T-helper 1 cell treated with Interleukin-12 subunit alpha and Interleukin-12 subunit beta and Interleukin-4 antibody, amounts not matched to agents 30 ng/mL and 1 ng/mL, for 36 hours (primary cell): ENCODE measurements at regions not wholly inside any gene's neighbourhood (a gene's known extent, or its start where the extent isn't known, plus 50 kb on each side); places are given as distances from the start of the nearest gene placed in this dataset.
"Not testable (repeated sequence)": the region's sequence is repeated elsewhere in the genome, so short reads cannot be mapped to it uniquely, and the experiment has no call there.

Experiments
- intact Hi-C: fragments of 100-400 bp; cut with micrococcal nuclease; formaldehyde crosslinking; loops from one replicate; pipeline ENCODE4 v1.15.1; 2024

- intact Hi-C loops, result no loop called here
Measured at GRCh38 chr5:110869927-110870326, 131.1 kb downstream of the SLC25A46 start.

GRCh38 chr5:110872200-110872599, 133.4 kb downstream of the SLC25A46 start:
- intact Hi-C loops, result no loop called here

GRCh38 chr5:110872963-110873362, 134.2 kb downstream of the SLC25A46 start:
- intact Hi-C loops, result no loop called here

GRCh38 chr5:110873773-110874437, 135.1 kb downstream of the SLC25A46 start:
- intact Hi-C loops, result no loop called here

DNA sequence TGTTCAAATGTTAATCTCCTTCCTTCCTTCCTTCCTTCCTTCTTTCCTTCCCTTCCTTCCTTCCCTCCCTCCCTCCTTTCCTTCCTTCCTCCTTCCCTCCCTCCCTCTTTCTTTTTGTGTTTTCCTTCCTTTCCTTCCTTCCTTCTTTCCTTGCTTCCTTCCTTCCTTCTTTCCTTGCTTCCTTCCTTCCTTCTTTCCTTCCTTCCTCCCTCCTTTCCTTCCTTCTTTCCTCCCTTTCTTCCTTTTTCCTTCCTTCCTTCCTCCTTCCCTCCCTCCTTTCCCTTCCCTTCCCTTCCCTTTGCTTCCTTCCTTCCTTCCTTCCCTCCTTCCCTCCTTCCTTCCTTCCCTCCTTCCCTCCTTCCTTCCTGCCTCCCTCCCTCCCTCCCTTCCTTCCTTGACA, 136.3 kb downstream of the SLC25A46 start:
- intact Hi-C loops, result not testable (repeated sequence)

DNA sequence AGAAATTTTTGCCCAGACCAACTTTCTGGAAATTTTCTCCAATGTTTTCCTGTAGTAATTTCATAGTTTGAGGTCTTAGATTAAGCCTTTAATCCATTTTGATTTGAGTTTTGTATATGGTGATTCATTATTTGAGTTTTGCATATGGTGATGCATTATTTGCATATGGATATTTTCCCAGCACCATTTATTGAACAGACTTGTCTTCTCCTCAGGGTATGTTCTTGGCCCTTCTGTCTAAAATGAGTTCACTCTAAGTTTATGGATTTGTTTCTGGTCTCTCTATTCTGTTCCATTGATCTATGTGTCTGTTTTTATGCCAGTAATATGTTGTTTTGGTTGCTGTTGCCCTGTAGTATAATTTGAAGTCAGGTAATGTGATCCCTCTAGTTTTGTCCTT, 139.3 kb downstream of the SLC25A46 start:
- intact Hi-C loops, result no loop called here

DNA sequence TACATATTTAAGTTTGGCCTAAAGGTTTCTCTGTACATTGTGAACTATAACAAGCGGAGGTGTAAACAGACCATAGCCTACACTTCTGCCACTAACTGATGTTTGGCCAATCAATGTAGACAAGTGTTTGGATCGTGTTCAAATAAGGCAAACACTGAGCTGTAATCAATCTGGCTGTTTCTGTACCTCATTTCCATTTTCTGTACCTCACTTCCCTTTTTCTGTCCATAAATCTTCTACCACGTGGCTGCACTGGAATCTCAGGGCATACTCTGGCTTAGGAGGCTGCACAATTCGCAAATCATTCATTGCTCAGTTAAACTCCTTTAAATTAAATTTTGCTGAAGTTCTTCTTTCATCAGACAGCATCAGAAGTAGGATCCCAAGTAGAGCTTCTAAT, 140.9 kb downstream of the SLC25A46 start:
- intact Hi-C loops, result no loop called here

- intact Hi-C loops, result no loop called here
Measured at GRCh38 chr5:110880413-110880812, 141.6 kb downstream of the SLC25A46 start.

- intact Hi-C loops, result no loop called here
Measured at GRCh38 chr5:110884005-110884404, 145.2 kb downstream of the SLC25A46 start.

DNA sequence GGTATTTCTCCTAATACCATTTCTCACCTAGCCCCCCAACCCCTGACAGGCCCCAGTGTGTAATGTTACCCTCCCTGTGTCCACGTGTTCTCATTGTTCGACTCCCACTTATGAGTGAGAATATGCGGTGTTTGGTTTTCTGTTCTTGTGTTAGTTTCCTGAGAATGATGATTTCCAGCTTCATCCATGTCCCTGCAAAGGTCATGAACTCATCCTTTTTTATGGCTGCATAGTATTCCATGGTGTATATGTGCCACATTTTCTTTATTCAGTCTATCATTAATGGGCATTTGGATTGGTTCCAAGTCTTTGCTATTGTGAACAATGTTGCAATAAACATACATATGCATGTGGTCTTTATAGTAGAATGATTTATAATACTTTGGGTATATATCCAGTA, 148.4 kb downstream of the SLC25A46 start:
- intact Hi-C loops, result not testable (repeated sequence)

GRCh38 chr5:110893854-110894483, 155.2 kb downstream of the SLC25A46 start:
- intact Hi-C loops, result not testable (repeated sequence)

DNA sequence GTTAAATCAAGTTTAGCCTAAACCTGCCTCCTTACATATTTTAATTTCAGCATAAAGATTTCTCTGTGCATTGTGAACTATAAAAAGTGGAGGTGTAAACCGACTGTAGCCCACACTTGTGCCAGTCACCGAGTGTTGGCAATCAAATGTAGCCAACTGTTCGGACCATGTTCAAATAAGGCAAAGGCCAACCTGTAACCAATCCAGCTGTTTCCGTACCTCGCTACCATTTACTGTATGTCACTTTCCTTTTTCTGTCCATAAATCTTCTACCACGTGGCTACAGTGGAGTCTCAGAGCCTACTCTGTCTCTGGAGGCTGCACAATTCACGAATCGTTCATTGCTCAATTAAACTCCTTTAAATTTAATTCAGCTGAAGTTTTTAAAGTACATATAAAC, 156.0 kb downstream of the SLC25A46 start:
- intact Hi-C loops, result no loop called here

DNA sequence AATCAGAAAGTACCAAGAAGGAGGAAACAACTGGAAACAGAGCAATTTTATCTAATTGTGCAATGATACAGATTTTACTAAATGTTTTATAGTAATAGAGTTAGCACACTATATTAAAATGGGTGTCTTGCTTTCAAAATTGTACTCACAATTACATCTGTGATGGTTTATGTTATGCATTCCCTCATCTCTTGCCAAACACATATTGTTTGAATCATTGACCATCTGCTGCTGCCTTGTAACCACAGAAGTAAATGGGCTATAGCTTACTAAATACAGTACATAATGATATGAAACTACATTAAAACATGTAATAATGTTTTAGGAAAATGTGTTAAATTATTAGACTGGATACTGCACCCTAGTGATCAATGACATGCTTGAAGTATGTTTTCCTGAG, 158.1 kb downstream of the SLC25A46 start:
- intact Hi-C loops, result no loop called here

DNA sequence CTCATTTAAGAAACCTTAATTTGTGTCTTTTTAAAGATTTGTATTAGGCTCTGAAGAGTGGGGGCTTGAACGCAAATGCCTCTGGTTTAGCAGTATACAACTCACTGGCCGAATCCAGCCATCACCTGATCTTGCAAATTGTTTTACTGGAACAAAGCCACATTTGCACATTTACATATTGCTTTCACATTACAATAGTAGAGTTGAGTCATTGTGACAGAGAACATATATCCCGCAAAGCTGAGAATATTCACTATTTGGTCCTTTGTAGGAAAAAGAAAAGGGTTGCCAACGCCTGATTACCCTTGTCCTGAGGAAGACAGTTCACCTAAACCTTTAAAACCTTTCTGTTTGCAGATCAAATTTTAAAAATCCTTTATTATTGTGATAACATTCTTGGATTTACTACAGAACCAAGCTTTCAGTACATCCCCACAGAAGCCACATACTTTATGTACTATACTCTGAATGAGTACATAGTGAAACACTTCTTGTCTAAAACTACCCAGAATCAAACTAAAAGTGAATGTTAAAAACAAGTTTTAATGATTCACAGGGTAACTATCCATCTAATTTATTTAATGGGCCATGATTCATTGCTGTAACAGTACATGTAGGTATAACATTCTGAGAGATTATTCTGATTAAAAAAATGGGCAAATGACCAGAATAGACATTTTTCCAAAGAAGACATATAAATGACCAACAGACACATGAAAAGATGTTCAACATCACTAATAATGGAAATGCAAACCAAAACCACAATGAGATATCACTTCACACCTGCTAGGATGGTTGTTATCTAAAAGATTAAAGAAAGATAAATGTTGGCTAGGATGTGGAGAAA, 161.0 kb downstream of the SLC25A46 start:
- intact Hi-C loops, result no loop called here

GRCh38 chr5:110900829-110901228, 162.0 kb downstream of the SLC25A46 start:
- intact Hi-C loops, result no loop called here

- intact Hi-C loops, result no loop called here
Measured at GRCh38 chr5:110903966-110904365, 165.2 kb downstream of the SLC25A46 start.

DNA sequence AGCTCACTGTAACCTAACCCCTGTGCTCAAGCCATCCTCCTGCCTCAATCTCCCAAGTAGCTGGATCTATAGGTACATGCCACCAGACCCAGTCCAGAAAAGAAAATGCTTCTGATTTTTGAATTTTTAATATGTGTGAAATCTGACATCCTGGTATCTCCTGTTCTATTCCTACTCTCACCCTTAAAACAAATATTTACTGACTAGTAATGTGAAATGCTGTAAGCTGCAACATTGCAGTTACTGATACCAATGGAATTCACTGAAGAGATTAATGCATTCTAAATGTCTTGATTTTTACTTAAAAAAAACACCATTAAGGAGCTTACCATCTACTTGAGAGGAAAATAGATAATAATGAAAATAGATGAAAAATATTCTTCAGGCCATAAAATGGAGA, 162.7 kb upstream of the TSLP start:
- intact Hi-C loops, result no loop called here

GRCh38 chr5:110909415-110909814, 162.1 kb upstream of the TSLP start:
- intact Hi-C loops, result no loop called here

GRCh38 chr5:110909950-110910349, 161.6 kb upstream of the TSLP start:
- intact Hi-C loops, result no loop called here

GRCh38 chr5:110913221-110913620, 158.3 kb upstream of the TSLP start:
- intact Hi-C loops, result no loop called here

DNA sequence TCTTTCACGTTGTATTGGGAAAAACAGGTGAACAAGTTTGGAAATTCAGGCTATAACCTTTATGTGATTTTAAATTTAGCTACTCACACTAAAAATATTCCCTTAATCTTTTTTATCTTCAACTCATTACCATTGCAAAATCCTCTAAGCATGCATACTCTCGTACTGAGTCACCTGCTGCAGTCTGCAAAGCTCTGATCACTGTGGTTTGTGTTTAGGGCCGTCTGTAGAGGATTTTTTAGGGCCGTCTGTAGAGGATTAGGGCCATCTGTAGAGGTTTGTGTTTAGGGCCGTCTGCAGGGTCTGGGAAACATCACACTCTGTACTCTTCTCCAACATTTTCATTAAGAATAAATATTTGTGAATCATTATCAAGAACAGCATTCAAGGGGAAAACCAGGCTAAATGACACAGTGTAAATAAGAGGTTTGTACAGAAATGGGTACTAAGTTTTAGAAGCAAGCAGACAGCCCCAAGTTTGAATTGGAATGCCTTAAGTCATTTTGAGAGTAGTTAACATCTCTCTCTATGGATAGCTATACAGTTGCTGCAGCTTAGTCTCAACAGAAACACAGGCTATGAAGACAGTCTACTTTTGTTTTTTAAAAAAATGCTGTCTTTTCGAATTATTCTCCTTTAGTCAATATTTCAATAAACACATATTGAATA, 155.0 kb upstream of the TSLP start:
- intact Hi-C loops, result no loop called here
